ENCODE measurements at regions not wholly inside any gene's neighbourhood (a gene's known extent, or its start where the extent isn't known, plus 50 kb on each side); places are given as distances from the start of the nearest gene placed in this dataset.

DNA sequence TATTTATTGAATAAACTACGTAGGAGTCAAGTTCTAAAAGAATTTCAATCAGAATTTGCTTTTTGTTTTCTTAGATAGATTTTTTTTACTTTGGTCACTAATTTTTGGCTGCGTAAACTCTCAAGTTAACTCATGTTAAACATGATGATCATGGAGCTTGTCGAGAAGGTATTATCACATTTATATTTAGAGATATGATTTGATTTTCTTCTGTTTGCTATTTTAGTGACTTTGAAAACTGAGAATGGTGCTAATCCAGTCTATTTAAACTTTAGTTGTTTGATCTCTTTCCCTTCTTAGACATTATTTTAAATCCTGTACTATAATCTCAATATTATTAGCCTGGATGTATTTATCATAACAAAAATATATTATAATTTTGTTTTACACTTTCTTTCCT is 179.4 kb upstream of the SEMA3C start:
- no peak for TF ChIP-seq POLR2A (IDR thresholded peaks at IDR 0.05)
- TF ChIP-seq, protein P1, sequence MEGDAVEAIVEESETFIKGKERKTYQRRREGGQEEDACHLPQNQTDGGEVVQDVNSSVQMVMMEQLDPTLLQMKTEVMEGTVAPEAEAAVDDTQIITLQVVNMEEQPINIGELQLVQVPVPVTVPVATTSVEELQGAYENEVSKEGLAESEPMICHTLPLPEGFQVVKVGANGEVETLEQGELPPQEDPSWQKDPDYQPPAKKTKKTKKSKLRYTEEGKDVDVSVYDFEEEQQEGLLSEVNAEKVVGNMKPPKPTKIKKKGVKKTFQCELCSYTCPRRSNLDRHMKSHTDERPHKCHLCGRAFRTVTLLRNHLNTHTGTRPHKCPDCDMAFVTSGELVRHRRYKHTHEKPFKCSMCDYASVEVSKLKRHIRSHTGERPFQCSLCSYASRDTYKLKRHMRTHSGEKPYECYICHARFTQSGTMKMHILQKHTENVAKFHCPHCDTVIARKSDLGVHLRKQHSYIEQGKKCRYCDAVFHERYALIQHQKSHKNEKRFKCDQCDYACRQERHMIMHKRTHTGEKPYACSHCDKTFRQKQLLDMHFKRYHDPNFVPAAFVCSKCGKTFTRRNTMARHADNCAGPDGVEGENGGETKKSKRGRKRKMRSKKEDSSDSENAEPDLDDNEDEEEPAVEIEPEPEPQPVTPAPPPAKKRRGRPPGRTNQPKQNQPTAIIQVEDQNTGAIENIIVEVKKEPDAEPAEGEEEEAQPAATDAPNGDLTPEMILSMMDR (IDR thresholded peaks at IDR 0.05) = no peak
- TF ChIP-seq EP300 (IDR thresholded peaks at IDR 0.05) = no peak

Measured in suprapubic skin (tissue), 3 donors.